ENCODE measurements at regions not wholly inside any gene's neighbourhood (a gene's known extent, or its start where the extent isn't known, plus 50 kb on each side); places are given as distances from the start of the nearest gene placed in this dataset.
"Not testable (repeated sequence)": the region's sequence is repeated elsewhere in the genome, so short reads cannot be mapped to it uniquely, and the experiment has no call there.

- Mint-ChIP-seq H3K4me3 (ENCODE audit: low read depth) (no peak overlapping the region), H3K36me3 (ENCODE audit: insufficient read depth) (no peaks in the 10 kb centered on the region), H3K27me3 (peaks cover 12% of the 10 kb centered on the region), H3K4me1 (ENCODE audit: low read depth) (no peaks in the 10 kb centered on the region), H3K9me3 (ENCODE audit: low read depth) (no peaks in the 10 kb centered on the region), H3K27ac (no peak overlapping the region)
- no peak for DNase-seq (ENCODE audit: low spot score, unreplicated experiment)
- TF ChIP-seq, protein P1, sequence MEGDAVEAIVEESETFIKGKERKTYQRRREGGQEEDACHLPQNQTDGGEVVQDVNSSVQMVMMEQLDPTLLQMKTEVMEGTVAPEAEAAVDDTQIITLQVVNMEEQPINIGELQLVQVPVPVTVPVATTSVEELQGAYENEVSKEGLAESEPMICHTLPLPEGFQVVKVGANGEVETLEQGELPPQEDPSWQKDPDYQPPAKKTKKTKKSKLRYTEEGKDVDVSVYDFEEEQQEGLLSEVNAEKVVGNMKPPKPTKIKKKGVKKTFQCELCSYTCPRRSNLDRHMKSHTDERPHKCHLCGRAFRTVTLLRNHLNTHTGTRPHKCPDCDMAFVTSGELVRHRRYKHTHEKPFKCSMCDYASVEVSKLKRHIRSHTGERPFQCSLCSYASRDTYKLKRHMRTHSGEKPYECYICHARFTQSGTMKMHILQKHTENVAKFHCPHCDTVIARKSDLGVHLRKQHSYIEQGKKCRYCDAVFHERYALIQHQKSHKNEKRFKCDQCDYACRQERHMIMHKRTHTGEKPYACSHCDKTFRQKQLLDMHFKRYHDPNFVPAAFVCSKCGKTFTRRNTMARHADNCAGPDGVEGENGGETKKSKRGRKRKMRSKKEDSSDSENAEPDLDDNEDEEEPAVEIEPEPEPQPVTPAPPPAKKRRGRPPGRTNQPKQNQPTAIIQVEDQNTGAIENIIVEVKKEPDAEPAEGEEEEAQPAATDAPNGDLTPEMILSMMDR (IDR thresholded peaks at IDR 0.05; ENCODE audit: unreplicated experiment), result no peak
These were observed 275.9 kb upstream of the PLPP4 start for GRCh38 chr10:120181154-120181553.

GRCh38 chr10:120182431-120182830 is 274.6 kb upstream of the PLPP4 start:
- H3K4me1 Mint-ChIP-seq (ENCODE audit: low read depth), result no peaks in the 10 kb centered on the region
- no peak overlapping the region for H3K27ac Mint-ChIP-seq
- H3K9me3 Mint-ChIP-seq (ENCODE audit: low read depth), result no peaks in the 10 kb centered on the region
- peaks cover 9% of the 10 kb centered on the region for H3K27me3 Mint-ChIP-seq
- TF ChIP-seq, protein P1 (IDR thresholded peaks at IDR 0.05; ENCODE audit: unreplicated experiment), result no peak
- H3K4me3 Mint-ChIP-seq (ENCODE audit: low read depth), result no peak overlapping the region
- H3K36me3 Mint-ChIP-seq (ENCODE audit: insufficient read depth), result no peaks in the 10 kb centered on the region
- DNase-seq (ENCODE audit: low spot score, unreplicated experiment), result no peak

GRCh38 chr10:120183546-120183945 is 273.5 kb upstream of the PLPP4 start:
- H3K9me3 Mint-ChIP-seq (ENCODE audit: low read depth), result no peaks in the 10 kb centered on the region
- H3K27me3 Mint-ChIP-seq, result peaks cover 9% of the 10 kb centered on the region
- H3K36me3 Mint-ChIP-seq (ENCODE audit: insufficient read depth), result no peaks in the 10 kb centered on the region
- no peak overlapping the region for H3K4me3 Mint-ChIP-seq (ENCODE audit: low read depth)
- H3K4me1 Mint-ChIP-seq (ENCODE audit: low read depth), result no peaks in the 10 kb centered on the region
- no peak overlapping the region for H3K27ac Mint-ChIP-seq
- DNase-seq (ENCODE audit: low spot score, unreplicated experiment), result no peak
- TF ChIP-seq, protein P1 (IDR thresholded peaks at IDR 0.05; ENCODE audit: unreplicated experiment), result no peak

DNA sequence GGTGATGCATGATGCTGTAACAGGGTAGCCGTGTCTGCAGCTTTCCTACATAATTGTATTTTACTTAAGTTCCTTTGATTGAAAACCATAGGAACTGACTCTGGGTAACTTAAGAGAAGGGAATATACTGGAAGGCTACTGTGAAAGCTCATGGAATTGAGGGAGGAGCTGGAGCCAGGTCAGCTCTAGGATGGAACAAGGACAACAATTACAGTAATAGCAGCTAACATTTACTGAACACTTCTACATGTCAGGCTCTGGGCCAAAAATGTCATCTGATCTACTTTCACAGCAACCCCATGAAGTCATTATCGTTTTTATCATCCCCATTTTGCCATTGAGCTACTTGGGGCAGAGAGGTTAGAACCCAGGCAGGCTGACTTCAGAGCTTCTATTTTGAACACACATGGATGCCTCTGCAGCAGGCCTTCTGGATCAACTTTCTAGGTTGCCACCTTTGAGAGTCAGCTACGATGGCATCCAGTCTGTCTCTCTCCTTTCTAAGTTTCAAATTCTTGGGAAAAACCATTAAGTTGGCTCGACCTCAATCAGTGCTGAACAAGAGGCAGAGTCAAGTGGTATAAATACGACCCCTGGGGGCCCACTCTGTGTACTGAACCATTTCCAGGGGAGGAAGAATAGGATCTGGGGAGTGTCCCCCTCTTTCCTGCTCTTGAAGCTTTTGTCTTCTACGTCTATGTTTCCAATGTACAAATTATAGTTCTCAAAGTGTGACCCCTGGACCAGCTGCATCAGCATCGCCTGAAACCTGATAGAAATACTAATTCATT is 272.3 kb upstream of the PLPP4 start:
- Mint-ChIP-seq H3K27ac (no peak overlapping the region), H3K36me3 (ENCODE audit: insufficient read depth) (no peaks in the 10 kb centered on the region), H3K4me1 (ENCODE audit: low read depth) (no peaks in the 10 kb centered on the region), H3K4me3 (ENCODE audit: low read depth) (no peak overlapping the region), H3K9me3 (ENCODE audit: low read depth) (no peaks in the 10 kb centered on the region), H3K27me3 (peaks cover 15% of the 10 kb centered on the region)
- no peak for DNase-seq (ENCODE audit: low spot score, unreplicated experiment)
- TF ChIP-seq, protein P1 (IDR thresholded peaks at IDR 0.05; ENCODE audit: unreplicated experiment), result no peak

DNA sequence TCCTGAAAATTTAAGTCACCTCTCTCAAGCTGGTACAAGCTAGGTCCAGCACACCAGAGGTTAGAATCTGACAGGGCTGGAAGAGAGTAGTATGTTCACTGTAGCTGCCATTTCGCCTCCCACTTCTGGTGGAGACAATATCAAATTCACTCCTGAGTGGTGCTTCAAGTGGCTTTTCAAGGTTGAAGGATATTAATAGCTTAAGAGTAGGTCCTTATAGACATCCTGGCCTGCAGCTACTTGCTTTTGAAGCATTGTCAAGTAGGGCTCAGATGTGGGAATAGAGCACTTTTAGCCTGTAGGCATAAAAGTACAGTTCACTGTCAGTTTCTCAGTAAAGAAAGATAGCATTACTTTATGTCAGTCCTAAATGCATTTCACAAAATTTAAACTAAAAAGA is 270.5 kb upstream of the PLPP4 start:
- H3K4me3 Mint-ChIP-seq (ENCODE audit: low read depth), result no peak overlapping the region
- DNase-seq (ENCODE audit: low spot score, unreplicated experiment), result no peak
- TF ChIP-seq, protein P1 (IDR thresholded peaks at IDR 0.05; ENCODE audit: unreplicated experiment), result no peak
- peaks cover 21% of the 10 kb centered on the region for H3K27me3 Mint-ChIP-seq
- no peaks in the 10 kb centered on the region for H3K36me3 Mint-ChIP-seq (ENCODE audit: insufficient read depth)
- no peaks in the 10 kb centered on the region for H3K4me1 Mint-ChIP-seq (ENCODE audit: low read depth)
- H3K9me3 Mint-ChIP-seq (ENCODE audit: low read depth), result no peaks in the 10 kb centered on the region
- H3K27ac Mint-ChIP-seq, result no peak overlapping the region

GRCh38 chr10:120187168-120187567 is 269.9 kb upstream of the PLPP4 start:
- peaks cover 21% of the 10 kb centered on the region for H3K27me3 Mint-ChIP-seq
- H3K4me3 Mint-ChIP-seq (ENCODE audit: low read depth); H3K27ac Mint-ChIP-seq; H3K36me3 Mint-ChIP-seq (ENCODE audit: insufficient read depth); H3K9me3 Mint-ChIP-seq (ENCODE audit: low read depth); DNase-seq (ENCODE audit: low spot score, unreplicated experiment); H3K4me1 Mint-ChIP-seq (ENCODE audit: low read depth): not testable (repeated sequence)

Measured in progenitor cell of endocrine pancreas (in vitro differentiated cells).